Dendritic cell treated with granulocyte-macrophage colony-stimulating factor and Interleukin-4, amounts not matched to agents 40 ng/mL and 50 ng/mL, for 4 days (primary cell): ENCODE measurements at regions not wholly inside any gene's neighbourhood (a gene's known extent, or its start where the extent isn't known, plus 50 kb on each side); places are given as distances from the start of the nearest gene placed in this dataset.

Experiments used
- H3K27ac Mint-ChIP-seq: one replicate; pipeline ENCODE4 v1.8.0; 2022; ENCODE audit warnings: mild to moderate bottlenecking, mixed read lengths
- H3K27me3 Mint-ChIP-seq: one replicate; pipeline ENCODE4 v1.8.0; 2022; ENCODE audit warnings: mild to moderate bottlenecking, mixed read lengths
- H3K36me3 Mint-ChIP-seq: one replicate; pipeline ENCODE4 v1.8.0; 2022; ENCODE audit warnings: low read depth, mixed read lengths
- H3K4me1 Mint-ChIP-seq: one replicate; pipeline ENCODE4 v1.8.0; 2022; ENCODE audit warnings: low read depth, mixed read lengths
- H3K4me3 Mint-ChIP-seq: one replicate; pipeline ENCODE4 v1.8.0; 2022; ENCODE audit warnings: mild to moderate bottlenecking, moderate library complexity, mixed read lengths
- H3K9me3 Mint-ChIP-seq: one replicate; pipeline ENCODE4 v1.8.0; 2022; ENCODE audit warnings: mixed read lengths
- intact Hi-C: fragments of 100-400 bp; cut with micrococcal nuclease; formaldehyde crosslinking; loops from one replicate; pipeline ENCODE4 v1.15.0; 2022

- Mint-ChIP-seq H3K4me3 (no peak overlapping the region), H3K9me3 (peaks cover 14% of the 10 kb centered on the region), H3K27me3 (no peaks in the 10 kb centered on the region), H3K4me1 (no peaks in the 10 kb centered on the region), H3K27ac (no peak overlapping the region), H3K36me3 (no peaks in the 10 kb centered on the region)
- intact Hi-C loops, result no loop called here
Observed at GRCh38 chr3:82363131-82363530, 601.7 kb upstream of the GBE1 start.

GRCh38 chr3:82355228-82355627, 593.8 kb upstream of the GBE1 start:
- no peaks in the 10 kb centered on the region for H3K4me1 Mint-ChIP-seq

GRCh38 chr3:82354228-82354627, 592.8 kb upstream of the GBE1 start:
- Mint-ChIP-seq H3K27ac (no peak overlapping the region), H3K27me3 (no peaks in the 10 kb centered on the region), H3K36me3 (no peaks in the 10 kb centered on the region), H3K9me3 (peaks cover 32% of the 10 kb centered on the region), H3K4me3 (no peak overlapping the region), H3K4me1 (no peaks in the 10 kb centered on the region)
- intact Hi-C loops, result no loop called here

More at GRCh38 chr3:82355228-82355627, 593.8 kb upstream of the GBE1 start:
- Mint-ChIP-seq H3K36me3 (no peaks in the 10 kb centered on the region), H3K27ac (no peak overlapping the region), H3K4me3 (no peak overlapping the region), H3K9me3 (peaks cover 30% of the 10 kb centered on the region), H3K27me3 (no peaks in the 10 kb centered on the region)
- intact Hi-C loops, result no loop called here

GRCh38 chr3:82353306-82354171, 592.1 kb upstream of the GBE1 start:
- intact Hi-C loops, result no loop called here
- Mint-ChIP-seq H3K4me1 (no peaks in the 10 kb centered on the region), H3K27me3 (no peaks in the 10 kb centered on the region), H3K27ac (no peak overlapping the region), H3K9me3 (peaks cover 30% of the 10 kb centered on the region), H3K4me3 (no peak overlapping the region), H3K36me3 (no peaks in the 10 kb centered on the region)

GRCh38 chr3:82347585-82347984, 586.1 kb upstream of the GBE1 start:
- no peaks in the 10 kb centered on the region for H3K4me1 Mint-ChIP-seq
- H3K36me3 Mint-ChIP-seq, result no peaks in the 10 kb centered on the region
- no peak overlapping the region for H3K27ac Mint-ChIP-seq
- H3K27me3 Mint-ChIP-seq, result no peaks in the 10 kb centered on the region
- H3K9me3 Mint-ChIP-seq, result peaks cover 16% of the 10 kb centered on the region
- H3K4me3 Mint-ChIP-seq, result no peak overlapping the region
- intact Hi-C loops, result no loop called here

GRCh38 chr3:82342521-82342920, 581.1 kb upstream of the GBE1 start:
- peaks cover 8% of the 10 kb centered on the region for H3K9me3 Mint-ChIP-seq
- no peak overlapping the region for H3K27ac Mint-ChIP-seq
- H3K4me1 Mint-ChIP-seq, result no peaks in the 10 kb centered on the region
- intact Hi-C loops, result no loop called here
- H3K27me3 Mint-ChIP-seq, result no peaks in the 10 kb centered on the region
- H3K4me3 Mint-ChIP-seq, result no peak overlapping the region
- H3K36me3 Mint-ChIP-seq, result no peaks in the 10 kb centered on the region

- intact Hi-C loops, result no loop called here
- H3K36me3 Mint-ChIP-seq, result no peaks in the 10 kb centered on the region
Observed at GRCh38 chr3:82329300-82329699, 567.9 kb upstream of the GBE1 start.

GRCh38 chr3:82311901-82312300, 550.5 kb upstream of the GBE1 start:
- Mint-ChIP-seq H3K4me3 (no peak overlapping the region), H3K27ac (no peak overlapping the region)

More at GRCh38 chr3:82329300-82329699, 567.9 kb upstream of the GBE1 start:
- Mint-ChIP-seq H3K27me3 (no peaks in the 10 kb centered on the region), H3K4me3 (no peak overlapping the region), H3K27ac (no peak overlapping the region), H3K9me3 (no peaks in the 10 kb centered on the region), H3K4me1 (no peaks in the 10 kb centered on the region)

GRCh38 chr3:82308755-82309154, 547.3 kb upstream of the GBE1 start:
- H3K4me1 Mint-ChIP-seq, result no peaks in the 10 kb centered on the region
- intact Hi-C loops, result no loop called here
- no peaks in the 10 kb centered on the region for H3K36me3 Mint-ChIP-seq
- no peak overlapping the region for H3K4me3 Mint-ChIP-seq
- H3K9me3 Mint-ChIP-seq, result peaks cover 19% of the 10 kb centered on the region
- no peaks in the 10 kb centered on the region for H3K27me3 Mint-ChIP-seq
- no peak overlapping the region for H3K27ac Mint-ChIP-seq

More at GRCh38 chr3:82311901-82312300, 550.5 kb upstream of the GBE1 start:
- intact Hi-C loops, result no loop called here
- no peaks in the 10 kb centered on the region for H3K4me1 Mint-ChIP-seq
- H3K27me3 Mint-ChIP-seq, result no peaks in the 10 kb centered on the region
- no peaks in the 10 kb centered on the region for H3K36me3 Mint-ChIP-seq
- H3K9me3 Mint-ChIP-seq, result peaks cover under 1% of the 10 kb centered on the region

- Mint-ChIP-seq H3K4me1 (no peaks in the 10 kb centered on the region), H3K27ac (no peak overlapping the region), H3K9me3 (peaks cover 19% of the 10 kb centered on the region), H3K4me3 (no peak overlapping the region), H3K36me3 (no peaks in the 10 kb centered on the region), H3K27me3 (no peaks in the 10 kb centered on the region)
- intact Hi-C loops, result no loop called here
Observed at GRCh38 chr3:82306189-82306588, 544.7 kb upstream of the GBE1 start.

GRCh38 chr3:82294609-82295008, 533.2 kb upstream of the GBE1 start:
- Mint-ChIP-seq H3K27ac (no peak overlapping the region), H3K27me3 (no peaks in the 10 kb centered on the region), H3K9me3 (no peaks in the 10 kb centered on the region), H3K4me1 (no peaks in the 10 kb centered on the region), H3K4me3 (no peak overlapping the region), H3K36me3 (no peaks in the 10 kb centered on the region)
- intact Hi-C loops, result no loop called here

GRCh38 chr3:82293867-82294266, 532.4 kb upstream of the GBE1 start:
- Mint-ChIP-seq H3K9me3 (peaks cover 6% of the 10 kb centered on the region), H3K36me3 (no peaks in the 10 kb centered on the region), H3K4me1 (no peaks in the 10 kb centered on the region), H3K27me3 (no peaks in the 10 kb centered on the region), H3K4me3 (no peak overlapping the region), H3K27ac (no peak overlapping the region)
- intact Hi-C loops, result no loop called here

- no peaks in the 10 kb centered on the region for H3K27me3 Mint-ChIP-seq
- no peaks in the 10 kb centered on the region for H3K36me3 Mint-ChIP-seq
- H3K4me1 Mint-ChIP-seq, result no peaks in the 10 kb centered on the region
- H3K4me3 Mint-ChIP-seq, result no peak overlapping the region
- H3K9me3 Mint-ChIP-seq, result peaks cover 11% of the 10 kb centered on the region
- intact Hi-C loops, result no loop called here
- H3K27ac Mint-ChIP-seq, result no peak overlapping the region
Observed at GRCh38 chr3:82293435-82293834, 532.0 kb upstream of the GBE1 start.

- Mint-ChIP-seq H3K36me3 (no peaks in the 10 kb centered on the region), H3K9me3 (peaks cover 26% of the 10 kb centered on the region), H3K4me1 (no peaks in the 10 kb centered on the region), H3K4me3 (no peak overlapping the region), H3K27me3 (no peaks in the 10 kb centered on the region), H3K27ac (no peak overlapping the region)
- intact Hi-C loops, result no loop called here
Observed at GRCh38 chr3:82287562-82287961, 526.1 kb upstream of the GBE1 start.

GRCh38 chr3:82281205-82281604, 519.8 kb upstream of the GBE1 start:
- peaks cover 9% of the 10 kb centered on the region for H3K9me3 Mint-ChIP-seq
- no peak overlapping the region for H3K4me3 Mint-ChIP-seq
- intact Hi-C loops, result no loop called here
- no peaks in the 10 kb centered on the region for H3K4me1 Mint-ChIP-seq
- H3K27ac Mint-ChIP-seq, result no peak overlapping the region
- H3K27me3 Mint-ChIP-seq, result no peaks in the 10 kb centered on the region
- H3K36me3 Mint-ChIP-seq, result no peaks in the 10 kb centered on the region
